ENCODE measurements at regions not wholly inside any gene's neighbourhood (a gene's known extent, or its start where the extent isn't known, plus 50 kb on each side); places are given as distances from the start of the nearest gene placed in this dataset.

GRCh38 chr9:129231022-129231739, 53.1 kb upstream of the IER5L start:
- no peak for TF ChIP-seq CTCF (conservative IDR thresholded peaks at IDR 0.05 in 1 of 2, IDR thresholded peaks at IDR 0.05 in 1 of 2; ENCODE audit: low read depth in 1 of 2, low read length in 2 of 2)
- TF ChIP-seq EZH2 (IDR thresholded peaks at IDR 0.05; ENCODE audit: low read length, missing control alignments) = no peak

Data from fibroblast of lung (primary cell).